GM04504 (cell line): ENCODE measurements at regions not wholly inside any gene's neighbourhood (a gene's known extent, or its start where the extent isn't known, plus 50 kb on each side); places are given as distances from the start of the nearest gene placed in this dataset.
"Not testable (repeated sequence)": the region's sequence is repeated elsewhere in the genome, so short reads cannot be mapped to it uniquely, and the experiment has no call there.

Experiments used
- DNase-seq: peaks from one replicate; pipeline ENCODE4 v3.0.0-alpha.2; 2012; ENCODE audit warnings: low read depth

GRCh38 chr13:34698945-34699344 lies 243.1 kb upstream of the NBEA start:
- DNase-seq: no peak

GRCh38 chr13:34700155-34700554 lies 241.9 kb upstream of the NBEA start:
- no peak for DNase-seq

GRCh38 chr13:34701919-34702318 lies 240.2 kb upstream of the NBEA start:
- no peak for DNase-seq

- DNase-seq: no peak
Measured at GRCh38 chr13:34708566-34709313, 233.3 kb upstream of the NBEA start.

- no peak for DNase-seq
Measured at GRCh38 chr13:34719060-34719875, 222.8 kb upstream of the NBEA start.

- DNase-seq: no peak
Measured at GRCh38 chr13:34720618-34721017, 221.5 kb upstream of the NBEA start.

GRCh38 chr13:34721631-34722595 lies 220.2 kb upstream of the NBEA start:
- DNase-seq: no peak

- DNase-seq: no peak
Measured at GRCh38 chr13:34722922-34723321, 219.1 kb upstream of the NBEA start.

GRCh38 chr13:34730961-34731360 lies 211.1 kb upstream of the NBEA start:
- DNase-seq: no peak

GRCh38 chr13:34731486-34731885 lies 210.6 kb upstream of the NBEA start:
- no peak for DNase-seq

- DNase-seq: peak; percentile 41
Measured at GRCh38 chr13:34733721-34734120, 208.3 kb upstream of the NBEA start.

- no peak for DNase-seq
Measured at GRCh38 chr13:34734932-34735331, 207.1 kb upstream of the NBEA start.

- no peak for DNase-seq
Measured at GRCh38 chr13:34738254-34738992, 203.6 kb upstream of the NBEA start.

- not testable (repeated sequence) for DNase-seq
Measured at GRCh38 chr13:34747056-34747455, 195.0 kb upstream of the NBEA start.

- DNase-seq: no peak
Measured at GRCh38 chr13:34747507-34747906, 194.6 kb upstream of the NBEA start.

GRCh38 chr13:34748073-34748472 lies 194.0 kb upstream of the NBEA start:
- DNase-seq: peak; percentile 48

- DNase-seq: no peak
Measured at GRCh38 chr13:34748596-34748995, 193.5 kb upstream of the NBEA start.

GRCh38 chr13:34749046-34749445 lies 193.0 kb upstream of the NBEA start:
- no peak for DNase-seq

GRCh38 chr13:34750078-34750931 lies 191.8 kb upstream of the NBEA start:
- no peak for DNase-seq

GRCh38 chr13:34751044-34751443 lies 191.0 kb upstream of the NBEA start:
- no peak for DNase-seq

GRCh38 chr13:34751492-34751891 lies 190.6 kb upstream of the NBEA start:
- DNase-seq: no peak
